NOMO-1 (cell line): ENCODE measurements at regions not wholly inside any gene's neighbourhood (a gene's known extent, or its start where the extent isn't known, plus 50 kb on each side); places are given as distances from the start of the nearest gene placed in this dataset.
"Not testable (repeated sequence)": the region's sequence is repeated elsewhere in the genome, so short reads cannot be mapped to it uniquely, and the experiment has no call there.

Source experiments
- DNase-seq, 2 experiments: peaks; one replicate each; lab custom pipeline; 2025; ENCODE audit not compliant: unreplicated experiment in 2 of 2; lab: John Stamatoyannopoulos, UW

DNA sequence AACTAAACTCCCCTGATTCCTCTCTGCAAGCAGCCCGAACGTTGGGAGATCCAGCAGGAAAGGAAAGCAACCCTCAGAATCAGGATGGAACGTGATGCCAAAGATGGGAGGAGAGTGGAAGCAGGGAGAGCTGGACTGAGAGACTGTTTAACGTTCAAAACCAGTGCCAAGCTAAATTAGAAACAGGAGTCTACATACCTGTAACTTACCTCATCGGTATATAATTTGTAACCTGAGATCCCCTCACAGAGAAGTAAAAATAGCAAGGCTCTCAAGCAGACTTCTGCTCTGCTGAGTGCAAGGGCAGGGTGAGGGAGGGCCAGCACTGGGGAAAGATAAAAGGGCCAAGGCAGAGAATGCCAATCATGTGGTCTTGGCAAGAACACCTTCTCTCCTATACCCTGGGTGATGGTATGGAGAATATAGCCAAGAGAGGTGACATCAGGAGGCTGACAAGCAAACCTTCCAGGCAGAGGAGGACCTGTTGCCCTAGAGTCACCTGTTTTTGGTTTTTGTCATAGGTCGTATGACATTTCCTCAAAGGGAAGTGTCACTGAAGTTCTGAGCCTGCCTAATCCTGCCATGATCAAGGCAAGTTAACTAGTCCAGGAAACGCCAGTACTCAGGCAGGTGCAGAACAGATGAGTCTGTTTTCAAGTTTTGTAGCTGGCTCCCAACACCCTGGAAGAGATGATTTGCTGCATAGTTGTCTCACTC is 472.0 kb downstream of the NFIB start:
- no peak for DNase-seq

DNA sequence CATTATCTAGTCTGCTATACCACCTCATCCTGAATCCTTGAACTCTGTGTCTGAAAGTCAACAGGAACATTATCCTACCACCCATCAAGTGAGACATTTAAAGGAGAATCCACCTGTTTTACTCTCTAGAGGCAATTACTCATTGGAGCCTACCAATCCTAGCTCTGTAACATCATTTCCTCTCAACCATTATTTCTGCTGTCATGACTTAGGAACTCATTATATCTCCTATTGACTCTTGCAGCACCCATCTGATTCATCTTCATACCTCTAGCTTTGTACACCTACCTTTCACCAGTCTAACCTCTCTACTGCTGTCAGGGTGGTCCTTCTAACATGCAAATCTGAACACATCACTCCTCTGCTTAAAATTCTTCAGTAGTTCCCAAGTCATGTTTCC is 481.5 kb downstream of the NFIB start:
- no peak for DNase-seq

DNA sequence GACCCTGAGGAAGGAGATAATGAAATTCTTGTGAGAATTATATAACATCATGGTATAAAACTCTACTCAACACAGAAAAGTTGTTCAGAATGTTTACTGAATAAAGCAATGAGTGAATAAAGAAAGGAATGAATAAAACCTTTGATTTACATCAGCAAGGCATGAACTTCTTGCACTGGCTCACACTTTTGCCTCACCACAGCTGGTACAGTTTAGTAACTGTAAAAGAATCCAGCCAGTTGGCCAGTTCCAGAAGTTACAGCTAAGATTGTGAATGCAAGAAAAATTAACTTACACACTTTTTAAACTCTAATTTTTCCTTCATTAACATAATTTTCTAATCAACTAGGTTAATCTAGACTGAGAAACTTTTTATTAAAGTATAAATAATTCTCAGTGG is 490.9 kb downstream of the NFIB start:
- no peak for DNase-seq

DNA sequence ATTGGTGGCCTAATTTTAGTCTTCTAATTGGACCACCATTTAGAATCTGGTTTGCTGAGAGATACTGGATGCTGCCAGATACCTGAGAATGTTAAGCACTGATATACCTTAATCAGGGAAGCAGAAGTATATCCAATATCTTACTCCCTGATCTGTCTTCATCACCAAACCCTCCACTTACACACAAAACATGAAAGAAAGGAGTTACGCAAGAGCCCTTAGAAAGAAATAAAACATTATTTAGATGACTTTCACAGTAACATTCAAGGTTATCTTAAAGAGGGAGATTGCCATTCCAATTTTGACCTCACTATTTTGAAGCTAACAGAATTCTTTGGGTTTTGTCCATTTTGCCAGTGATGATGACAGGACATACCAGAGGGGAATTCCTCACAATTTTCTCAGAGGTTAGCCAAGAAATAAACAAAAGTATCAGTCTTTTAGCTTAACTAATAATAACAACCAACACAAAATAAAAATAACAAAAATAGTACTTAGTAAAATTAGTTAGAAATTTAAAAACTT is 496.1 kb downstream of the NFIB start:
- no peak for DNase-seq

DNA sequence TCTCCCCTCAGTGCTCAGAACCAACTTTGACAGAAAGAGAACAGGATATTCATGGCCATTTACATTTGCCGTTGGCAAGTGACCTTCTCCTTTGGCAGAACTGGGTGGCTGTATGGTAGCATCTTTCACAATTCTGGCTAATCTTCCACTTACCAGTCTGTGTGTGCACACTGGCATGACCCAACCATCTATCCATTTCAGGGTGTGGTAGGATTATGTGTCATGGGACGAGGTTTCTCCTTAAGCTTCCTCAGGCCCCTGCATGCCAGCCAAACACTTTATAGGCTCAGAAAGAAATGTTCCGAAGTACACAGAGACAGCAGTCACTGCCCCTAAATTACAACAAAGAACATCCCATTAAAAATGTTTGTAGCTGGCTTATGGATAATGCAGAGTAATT is 497.1 kb downstream of the NFIB start:
- no peak for DNase-seq

DNA sequence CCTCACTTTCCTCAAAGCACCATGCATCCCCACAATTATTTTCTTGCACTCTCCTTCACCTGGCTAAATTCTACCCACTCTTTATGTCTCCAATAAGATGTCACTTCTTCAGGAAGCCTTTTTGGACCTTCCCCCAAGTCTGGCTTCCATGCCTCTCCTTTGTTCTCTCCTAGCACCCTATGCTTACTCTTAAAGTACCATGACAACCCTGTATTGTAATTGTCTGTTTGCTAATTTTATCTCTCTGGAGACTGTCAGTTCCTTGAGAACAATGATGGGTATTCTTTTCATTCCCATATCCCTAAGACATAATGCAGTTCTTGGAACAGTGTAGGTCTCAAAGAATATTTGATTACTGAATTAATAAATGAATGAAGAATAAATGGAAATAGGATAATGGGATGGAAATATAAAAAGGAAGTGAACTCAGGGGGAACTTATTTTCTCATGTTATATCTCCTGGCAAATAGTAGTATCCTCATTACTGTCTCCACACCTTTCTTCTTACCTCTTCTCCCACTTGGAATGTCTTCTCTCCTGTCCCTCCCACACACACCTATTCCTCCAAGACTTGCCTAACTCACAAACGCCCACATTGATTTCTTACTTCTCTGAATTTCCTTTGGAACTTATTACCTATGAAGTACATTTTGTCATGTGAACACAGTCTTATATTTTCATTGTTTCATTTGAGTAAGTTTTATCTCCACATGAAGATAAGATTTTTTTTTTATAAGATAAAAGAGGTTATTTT is 499.1 kb downstream of the NFIB start:
- no peak for DNase-seq

DNA sequence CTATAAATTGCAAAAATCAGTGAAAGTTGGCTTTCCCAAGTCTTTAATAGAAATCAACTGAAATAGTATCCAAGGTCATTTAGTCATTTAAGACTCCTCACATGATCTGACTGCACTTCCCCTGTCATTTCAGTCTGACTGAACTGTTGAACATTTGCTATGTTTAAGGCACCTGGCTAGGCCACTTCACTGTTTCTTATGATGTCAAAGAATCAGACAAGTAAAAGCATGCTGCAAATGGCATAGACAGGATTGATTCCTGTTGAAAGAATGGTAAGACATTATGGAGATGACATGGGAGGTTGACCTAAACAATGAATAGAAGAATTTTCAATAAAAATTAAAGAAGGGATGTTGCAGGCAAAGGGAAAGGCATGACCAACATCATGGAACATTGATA is 502.1 kb downstream of the NFIB start:
- no peak for DNase-seq

DNA sequence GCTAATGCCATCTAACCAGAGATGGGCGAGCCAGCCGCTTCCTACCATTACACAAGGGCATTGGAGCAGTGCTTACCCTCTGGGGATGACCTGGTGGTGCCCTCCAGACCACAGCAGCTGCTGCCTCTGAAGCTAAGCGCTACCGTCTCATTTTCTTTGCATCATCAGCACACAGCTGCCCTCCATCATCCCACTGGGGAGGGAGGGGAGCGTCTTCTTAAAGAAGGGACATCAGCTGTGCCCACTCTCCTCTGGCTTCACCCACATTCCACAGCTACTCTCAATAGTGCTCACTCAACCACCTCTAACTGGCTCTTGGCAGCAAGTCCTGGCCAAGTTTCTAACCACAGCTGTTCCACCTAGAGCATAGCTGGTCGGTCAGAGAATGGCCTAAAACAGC is 503.4 kb downstream of the NFIB start:
- DNase-seq = no peak

DNA sequence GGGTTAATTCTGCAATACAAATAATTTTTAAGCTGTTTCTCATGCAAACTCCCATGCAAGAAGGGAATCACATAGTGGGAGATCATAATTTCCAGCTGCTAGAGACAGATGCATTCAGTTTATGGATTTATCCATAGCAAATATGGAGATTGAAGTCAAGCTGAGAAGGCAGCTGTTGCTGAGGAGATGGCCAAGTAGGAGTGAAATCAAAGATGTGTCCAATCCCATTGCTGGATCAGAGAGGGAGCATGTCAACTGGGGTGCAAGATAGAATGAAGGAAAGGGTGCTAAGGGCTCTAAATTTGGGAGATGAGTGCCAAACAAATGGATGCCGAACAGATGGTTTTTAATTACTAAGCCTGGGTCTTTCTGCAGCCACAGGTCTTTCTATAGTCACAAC is 504.5 kb downstream of the NFIB start:
- no peak for DNase-seq

DNA sequence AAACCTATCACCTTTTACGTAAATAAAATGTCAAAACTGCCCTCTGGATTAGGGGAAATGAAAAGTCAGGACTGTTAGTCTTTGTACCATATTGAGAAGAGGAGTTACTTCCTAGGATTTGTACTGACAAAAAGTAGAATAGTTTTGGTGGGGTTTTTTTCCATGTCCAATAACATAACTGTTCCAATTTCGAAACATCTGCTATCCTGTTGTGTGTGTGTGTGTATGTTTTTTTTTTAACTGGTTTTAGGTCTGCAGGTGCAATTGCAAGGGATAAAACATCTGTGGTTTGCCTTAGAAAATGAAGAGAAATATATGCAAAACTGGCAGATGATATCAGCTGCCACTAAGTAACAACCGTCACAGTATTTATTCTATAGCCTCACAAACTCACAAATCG is 506.8 kb downstream of the NFIB start:
- no peak for DNase-seq

DNA sequence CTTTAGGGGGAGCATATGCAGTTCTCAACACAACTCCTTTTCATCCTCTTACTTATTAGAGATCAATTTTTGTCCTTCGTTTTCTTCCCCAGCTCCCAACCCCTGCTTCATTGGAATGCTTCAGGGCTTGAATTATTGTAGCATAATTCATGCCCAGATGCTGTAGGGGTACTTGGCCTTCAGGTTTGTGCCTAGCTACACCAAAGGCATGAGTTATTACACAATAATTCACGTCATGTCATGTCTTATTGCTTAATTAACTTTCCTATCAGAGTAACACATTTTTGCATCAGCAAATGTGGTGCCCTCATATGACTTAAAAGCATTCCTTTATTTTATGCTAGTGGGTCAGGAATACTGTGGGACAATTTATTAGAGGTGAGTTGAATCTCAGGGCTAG is 507.2 kb downstream of the NFIB start:
- no peak for DNase-seq

DNA sequence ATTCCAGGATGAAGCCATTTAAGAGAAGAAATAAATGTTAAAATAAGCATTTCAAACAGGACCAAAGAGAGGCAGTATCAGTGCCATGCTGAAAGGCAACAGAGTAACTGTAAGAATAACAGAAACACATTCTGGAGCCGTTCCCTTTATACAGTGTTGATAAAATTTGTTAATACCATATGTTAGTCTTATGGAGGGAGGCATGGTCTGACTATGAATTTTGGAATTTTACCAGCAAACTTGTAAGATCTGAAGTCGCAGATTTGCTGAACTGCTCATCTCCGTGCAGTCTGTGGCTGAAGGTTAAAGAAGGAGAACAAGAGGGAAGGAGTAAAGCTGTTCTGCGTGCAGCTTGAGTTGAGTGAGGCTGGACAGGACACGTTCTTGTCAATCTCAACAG is 508.4 kb downstream of the NFIB start:
- no peak for DNase-seq

DNA sequence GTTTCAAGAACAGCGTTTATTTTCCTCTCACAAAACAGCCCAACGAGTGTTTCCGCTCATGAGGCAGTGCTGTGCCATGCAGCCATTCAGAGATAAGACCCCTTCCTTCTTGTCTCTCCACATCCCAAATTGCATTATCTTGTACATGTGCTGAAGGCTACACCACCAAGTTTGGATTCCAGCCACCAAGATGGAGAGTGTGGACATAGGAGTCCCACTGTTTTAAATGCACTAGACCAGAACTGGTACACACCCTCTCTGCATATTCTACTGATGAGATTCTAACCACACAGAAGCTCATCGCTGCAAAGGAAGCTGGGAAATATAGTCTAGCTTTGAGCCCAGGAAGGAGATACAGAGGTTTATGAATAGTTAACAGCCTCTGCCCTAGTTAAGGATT is 509.4 kb downstream of the NFIB start:
- no peak for DNase-seq

DNA sequence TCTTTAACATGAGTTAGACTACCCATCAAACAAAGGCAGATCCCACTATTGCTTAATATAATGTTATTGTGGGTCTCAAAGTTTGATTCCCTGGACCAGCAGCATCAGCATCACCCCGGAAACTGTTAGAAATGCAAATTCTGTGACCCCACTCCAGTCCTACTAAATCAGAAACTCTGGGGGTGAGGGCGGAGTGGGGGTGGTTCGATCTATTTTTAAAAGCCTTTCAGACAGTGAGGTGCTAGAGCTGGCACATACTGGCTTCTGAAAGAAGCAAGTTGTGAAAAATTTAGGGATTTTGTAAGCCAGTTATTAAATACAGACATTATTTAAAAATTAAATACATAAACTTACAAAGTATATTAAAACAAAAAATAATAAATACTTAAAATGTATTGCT is 513.2 kb downstream of the NFIB start:
- DNase-seq = no peak

DNA sequence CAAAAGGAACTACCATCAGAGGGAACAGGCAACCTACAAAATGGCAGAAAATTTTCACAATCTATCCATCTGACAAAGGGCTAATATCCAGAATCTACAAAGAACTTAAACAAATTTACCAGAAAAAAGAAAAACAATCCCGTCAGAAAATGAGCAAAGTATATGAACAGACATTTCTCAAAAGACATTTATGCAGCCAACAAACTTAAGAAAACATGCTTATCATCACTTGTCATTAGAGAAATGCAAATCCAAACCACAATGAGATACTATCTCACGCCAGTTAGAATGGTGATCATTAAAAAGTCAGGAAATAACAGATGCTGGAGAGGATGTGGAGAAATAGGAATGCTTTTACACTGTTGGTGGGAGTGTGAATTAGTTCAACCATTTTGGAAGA is 516.2 kb downstream of the NFIB start:
- not testable (repeated sequence) for DNase-seq

DNA sequence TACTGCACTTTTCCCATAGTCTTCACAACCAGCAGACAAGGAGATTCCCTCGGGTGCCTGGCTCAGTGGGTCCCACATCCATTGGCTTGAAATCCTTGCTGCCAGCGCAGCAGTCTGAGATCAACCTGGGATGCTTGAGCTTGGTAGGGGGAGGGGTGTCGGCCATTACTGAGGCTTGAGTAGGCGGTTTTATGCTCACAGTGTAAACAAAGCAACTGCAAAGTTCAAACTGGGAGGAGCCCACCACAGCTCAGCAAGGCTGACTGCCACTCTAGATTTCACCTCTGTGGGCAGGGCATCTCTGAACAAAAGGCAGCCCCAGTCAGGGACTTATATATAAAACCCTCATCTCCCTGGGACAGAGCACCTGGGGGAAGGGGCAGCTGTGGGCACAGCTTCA is 512.3 kb upstream of the MPDZ start:
- DNase-seq = no peak

DNA sequence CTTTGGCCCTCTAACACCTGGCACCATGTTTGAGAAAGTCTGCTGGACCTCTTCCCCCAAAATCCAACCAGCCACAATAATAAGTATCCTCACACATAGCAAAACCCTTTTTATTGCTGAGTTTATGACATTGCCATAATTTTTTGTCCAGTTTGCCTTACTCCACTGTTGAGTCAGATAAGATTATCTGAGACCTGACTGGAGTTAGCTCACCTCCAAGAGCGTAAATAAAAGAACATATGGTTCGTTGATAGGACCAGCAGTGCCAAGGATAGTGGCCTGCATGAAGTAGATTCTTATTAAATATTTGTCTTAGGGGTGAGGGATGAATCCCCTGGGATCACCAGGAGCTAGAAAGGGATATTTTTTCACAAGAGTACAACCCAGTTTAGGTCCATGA is 510.6 kb upstream of the MPDZ start:
- DNase-seq = no peak

DNA sequence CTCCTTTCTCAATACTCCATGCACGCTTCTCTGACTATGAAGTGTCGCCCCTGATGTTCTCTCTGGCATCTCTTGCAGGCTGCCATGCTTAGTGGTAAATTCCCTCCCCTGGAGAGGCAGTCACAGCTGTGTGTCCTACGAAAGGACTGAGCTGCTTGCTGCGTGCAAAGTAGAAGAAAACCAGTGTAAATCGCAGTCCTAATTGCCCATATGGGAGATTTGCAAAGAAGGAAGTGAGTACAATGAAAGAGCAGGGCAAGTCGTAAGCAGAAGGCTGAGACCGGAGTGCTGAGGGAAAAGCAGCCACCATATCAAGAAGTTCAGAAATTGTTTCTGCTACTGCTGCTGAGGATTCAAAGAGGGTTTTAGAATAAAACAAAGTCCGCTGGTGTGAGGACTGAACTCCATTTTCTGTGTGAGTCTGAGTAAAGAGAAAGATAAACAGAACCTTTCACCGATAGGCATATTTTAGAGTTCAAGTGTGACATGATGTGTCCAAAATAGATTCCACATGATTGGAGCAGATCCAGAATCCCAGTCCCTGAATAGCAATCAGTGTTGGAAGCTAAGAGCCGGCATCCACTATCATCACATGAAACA is 507.8 kb upstream of the MPDZ start:
- DNase-seq = no peak

DNA sequence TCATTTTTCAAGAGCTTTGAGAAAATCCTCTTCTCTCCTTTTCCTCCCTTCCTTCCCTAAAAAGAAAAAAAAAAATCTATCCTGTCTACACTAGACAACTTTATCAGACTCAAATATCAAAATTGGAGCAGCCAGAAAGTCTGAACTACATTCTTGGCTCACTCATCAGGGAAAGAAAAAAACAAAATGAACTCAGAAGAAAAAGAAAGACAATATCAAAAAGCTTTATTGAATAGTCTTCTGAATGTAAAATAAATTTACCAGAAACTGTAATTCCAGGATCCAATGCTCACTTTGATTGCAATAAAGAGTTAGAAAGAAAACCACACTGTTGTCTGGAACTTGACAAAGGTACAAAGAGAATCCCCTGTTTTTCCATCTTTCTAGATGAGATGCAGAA is 507.2 kb upstream of the MPDZ start:
- no peak for DNase-seq

DNA sequence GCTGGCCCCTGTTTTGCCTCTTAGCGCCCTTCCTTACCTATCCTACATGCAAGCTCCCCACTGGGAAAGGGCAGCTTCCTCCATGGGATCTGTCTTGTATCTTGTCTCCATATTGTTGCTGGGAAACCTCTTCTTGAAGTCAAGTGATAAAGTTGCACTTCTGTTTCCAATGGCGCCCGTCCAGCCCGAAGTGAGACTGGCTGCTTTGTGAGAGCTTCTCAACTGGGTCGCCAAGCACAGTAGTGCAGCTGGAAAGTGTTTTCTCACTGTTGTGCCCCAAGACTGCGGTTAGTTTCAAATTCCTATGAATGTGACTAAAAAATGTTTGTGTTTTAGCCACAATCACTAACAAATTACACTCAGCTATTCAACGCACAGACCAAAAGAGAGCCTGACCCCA is 506.6 kb upstream of the MPDZ start:
- DNase-seq = no peak

DNA sequence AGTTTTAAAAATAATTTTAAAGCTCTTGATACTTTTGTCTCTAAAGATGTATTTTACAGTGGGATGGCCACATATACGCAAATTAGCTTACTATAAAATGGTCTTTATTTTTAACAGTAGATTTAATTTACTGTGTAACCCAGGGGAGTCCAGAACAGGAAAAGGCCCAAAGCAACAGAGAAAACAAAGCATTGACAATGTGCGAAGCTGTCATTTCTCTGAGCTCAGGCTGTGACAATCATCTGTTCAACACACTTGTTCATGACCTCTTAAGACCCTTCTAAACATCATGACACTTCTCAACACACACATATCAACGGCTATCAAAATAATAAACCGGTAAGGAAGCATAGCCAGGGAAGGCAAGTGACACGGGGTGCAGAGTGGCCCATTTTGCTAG is 499.6 kb upstream of the MPDZ start:
- no peak for DNase-seq

DNA sequence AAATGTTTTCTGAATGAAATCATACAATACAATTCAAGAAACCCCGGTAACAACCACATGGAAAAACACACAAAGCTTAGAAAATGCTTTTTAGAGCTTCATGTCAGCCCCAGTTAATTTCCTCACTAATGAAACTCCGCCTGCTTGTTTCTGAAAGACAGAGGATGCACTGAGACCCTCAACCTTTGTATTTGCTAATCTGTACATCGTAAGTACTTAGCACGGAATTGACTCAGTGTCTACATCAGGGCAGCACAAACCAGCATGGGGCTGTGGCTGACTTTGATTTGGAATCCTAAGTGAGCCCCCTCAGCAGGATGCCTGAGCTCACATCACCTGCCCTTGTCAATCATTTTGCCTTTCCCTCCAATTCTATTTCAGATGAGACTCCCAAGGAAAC is 499.1 kb upstream of the MPDZ start:
- no peak for DNase-seq
